SU-DHL-6 (cell line): ENCODE measurements at regions not wholly inside any gene's neighbourhood (a gene's known extent, or its start where the extent isn't known, plus 50 kb on each side); places are given as distances from the start of the nearest gene placed in this dataset.

Experiments used
- CTCF ChIP-seq: fragments of 200-600 bp; sonication (generic); IDR thresholded peaks from one replicate; pipeline ENCODE4 v1.5.1; 2017; ENCODE audit warnings: antibody characterized with exemption, mild to moderate bottlenecking, low read length, moderate library complexity; ENCODE audit not compliant: insufficient read depth, poor library complexity, severe bottlenecking
- EZH2phosphoT487 ChIP-seq: fragments of 200-600 bp; sonication (generic), shearing (Covaris generic); conservative IDR thresholded peaks from 2 replicates; pipeline ENCODE4 v1.6.1; 2018; ENCODE audit warnings: mild to moderate bottlenecking, antibody characterized with exemption, low read length, moderate library complexity, mixed read lengths

GRCh38 chr20:25761596-25761995 lies 64.9 kb upstream of the ZNF337 start:
- TF ChIP-seq CTCF (no peak), EZH2phosphoT487 (no peak)
